ENCODE measurements at regions not wholly inside any gene's neighbourhood (a gene's known extent, or its start where the extent isn't known, plus 50 kb on each side); places are given as distances from the start of the nearest gene placed in this dataset.

DNA sequence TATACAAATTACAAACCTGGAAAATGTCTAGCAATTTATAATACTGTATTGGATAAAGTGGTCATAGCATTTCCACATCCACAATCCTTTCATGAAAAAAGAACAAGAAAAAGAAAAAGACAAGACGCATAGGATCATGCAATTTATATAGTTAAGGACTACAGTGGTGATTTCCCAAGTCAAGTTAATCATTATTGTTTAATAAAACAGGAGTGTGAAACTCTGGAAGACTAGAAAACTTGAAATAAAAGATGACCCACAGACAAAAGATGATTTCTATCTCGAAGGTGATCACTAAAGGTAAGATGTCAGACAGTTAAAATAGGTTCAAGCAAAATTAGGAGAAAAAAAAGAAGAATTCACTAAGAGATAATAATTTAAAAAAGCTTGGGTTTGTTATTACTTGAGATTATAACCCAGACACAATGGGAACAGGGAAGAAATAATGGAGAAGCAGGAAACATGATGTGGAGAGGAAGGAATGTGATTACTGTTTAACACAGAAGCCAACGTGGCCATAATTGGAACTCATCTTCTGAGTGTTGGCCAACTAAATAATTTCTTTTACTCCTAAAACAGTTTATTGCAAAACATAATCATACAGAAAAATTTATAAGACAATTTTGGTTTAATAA, 441.2 kb upstream of the ANO3 start:
- DNase-seq (ENCODE audit: low spot score): no peak

DNA sequence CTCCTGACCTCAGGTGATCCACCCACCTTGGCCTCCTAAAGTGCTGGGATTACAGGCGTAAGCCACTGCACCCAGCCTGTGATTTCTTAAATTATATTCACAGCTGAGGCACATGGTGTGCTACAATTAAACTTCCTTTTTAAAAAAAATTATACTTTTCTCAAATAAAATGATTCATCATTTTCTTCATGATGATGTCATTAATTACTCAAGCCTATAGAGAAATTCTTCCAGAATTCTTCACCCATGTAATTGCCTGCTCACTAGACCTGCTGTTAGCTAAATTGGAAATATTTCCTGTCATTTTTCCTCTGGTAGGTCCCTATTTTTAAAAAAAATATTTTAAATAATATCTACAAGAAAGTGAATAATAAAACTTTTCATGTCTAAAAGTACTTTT, 440.0 kb upstream of the ANO3 start:
- DNase-seq (ENCODE audit: low spot score): no peak

DNA sequence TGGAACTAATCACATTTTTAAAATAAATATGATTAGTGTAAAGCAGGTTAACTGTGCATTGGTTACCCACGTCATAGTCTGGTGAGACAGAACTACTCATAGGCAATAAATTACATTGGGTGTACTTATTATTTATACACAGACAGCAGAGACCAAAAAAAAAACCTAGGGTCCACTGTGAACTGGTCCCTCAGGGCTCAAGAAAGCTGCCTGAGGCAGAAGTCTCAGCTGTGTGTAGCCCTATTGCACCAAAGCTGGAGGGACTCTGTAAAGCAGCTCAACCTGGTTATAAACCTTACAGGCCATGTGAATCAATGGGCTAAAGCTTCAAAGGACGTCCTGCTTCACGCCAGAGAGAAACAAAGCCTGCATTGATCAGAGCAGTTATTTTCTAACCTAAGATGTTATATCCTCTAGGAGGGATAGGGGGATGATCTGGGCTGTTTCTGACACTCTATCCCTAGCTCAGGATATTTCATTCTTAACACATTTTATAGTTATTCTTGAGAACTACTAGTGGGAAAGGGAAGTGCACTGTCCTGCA, 432.2 kb upstream of the ANO3 start:
- no peak for DNase-seq (ENCODE audit: low spot score)

DNA sequence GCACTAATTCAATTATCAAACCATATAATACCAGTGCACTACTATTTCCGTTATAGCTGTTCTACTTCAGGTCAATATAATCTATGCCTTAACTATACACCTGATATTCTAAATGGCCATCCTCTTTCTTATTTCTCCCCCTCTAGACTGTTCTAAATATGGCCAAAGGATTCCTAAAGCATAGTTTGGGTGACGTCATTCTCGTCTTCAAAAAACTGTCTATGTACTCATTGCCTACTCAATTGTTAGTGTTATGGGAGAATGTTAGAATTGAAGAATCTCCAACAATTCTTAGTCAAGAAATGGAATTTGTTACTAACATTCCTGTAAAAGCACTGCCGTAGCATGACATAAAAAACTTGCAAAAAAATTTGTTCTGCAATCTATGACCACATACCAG, 431.1 kb upstream of the ANO3 start:
- DNase-seq (ENCODE audit: low spot score): no peak

DNA sequence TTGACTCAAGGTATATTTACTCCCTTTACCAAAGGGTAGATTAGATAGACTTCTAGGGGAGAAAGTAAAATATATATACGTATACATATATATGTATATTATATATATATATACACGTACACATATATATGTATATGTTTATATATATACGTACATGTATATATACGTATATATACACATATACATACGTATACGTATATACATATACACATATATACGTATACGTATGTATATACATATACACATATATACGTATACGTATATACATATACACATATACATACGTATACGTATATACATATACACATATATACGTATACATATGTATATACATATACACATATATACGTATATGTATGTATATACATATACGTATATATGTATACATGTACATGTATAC, 430.5 kb upstream of the ANO3 start:
- DNase-seq (ENCODE audit: low spot score): no peak

DNA sequence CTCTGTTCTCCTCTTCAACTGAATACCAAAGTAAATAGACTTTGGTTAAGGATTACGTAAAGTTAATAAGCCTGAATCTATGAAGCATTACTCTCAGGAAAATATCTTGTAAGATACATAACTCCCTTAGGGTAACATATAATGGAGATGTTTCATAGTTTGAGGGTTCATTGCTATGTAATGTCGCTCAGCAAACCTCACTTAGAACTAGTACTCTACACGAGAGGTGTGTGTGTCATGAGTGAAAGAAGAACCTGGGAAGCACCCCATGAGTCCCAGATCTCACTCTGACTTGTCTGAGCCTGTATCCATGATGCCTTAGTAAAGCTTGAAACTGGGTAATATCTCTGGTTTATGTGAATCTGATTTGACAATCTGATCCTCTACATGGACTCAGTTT, 429.5 kb upstream of the ANO3 start:
- DNase-seq (ENCODE audit: low spot score): no peak

DNA sequence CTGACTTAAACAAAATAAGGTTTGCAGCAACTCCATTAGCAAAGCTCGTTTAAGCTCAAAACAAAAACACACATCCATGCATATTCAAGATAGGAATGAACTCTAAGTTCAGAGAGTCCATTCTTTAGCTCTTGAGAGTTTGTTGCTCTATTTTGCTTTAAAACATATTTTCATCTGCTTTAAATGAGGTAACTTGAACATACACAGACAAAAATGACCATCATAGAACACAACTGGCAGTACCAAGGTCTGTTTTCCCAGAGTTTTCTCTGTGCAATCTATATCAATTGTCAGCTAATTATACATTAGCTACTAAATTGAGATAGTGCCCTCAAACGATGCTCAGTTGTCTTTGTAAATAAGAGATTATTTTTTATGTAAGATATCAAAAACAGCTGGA, 423.2 kb upstream of the ANO3 start:
- DNase-seq (ENCODE audit: low spot score): no peak

DNA sequence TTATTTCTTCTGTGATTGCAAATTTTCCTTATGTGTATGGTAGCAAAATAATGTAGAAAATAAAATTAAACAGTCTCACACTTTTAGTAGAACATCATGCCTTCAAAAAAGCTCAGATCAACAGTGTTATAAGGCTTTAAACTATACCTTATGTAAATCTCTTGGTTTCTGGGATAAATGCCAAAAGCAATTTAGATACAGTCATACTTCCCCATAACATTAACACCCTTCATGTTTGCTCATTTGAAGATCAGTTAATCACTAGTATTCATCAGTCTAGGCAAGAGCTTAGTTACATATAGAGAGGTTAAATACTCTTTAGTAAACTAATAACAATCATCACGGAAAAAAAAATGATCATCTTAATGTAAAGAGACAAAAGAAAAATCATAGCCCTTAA, 421.8 kb upstream of the ANO3 start:
- no peak for DNase-seq (ENCODE audit: low spot score)

DNA sequence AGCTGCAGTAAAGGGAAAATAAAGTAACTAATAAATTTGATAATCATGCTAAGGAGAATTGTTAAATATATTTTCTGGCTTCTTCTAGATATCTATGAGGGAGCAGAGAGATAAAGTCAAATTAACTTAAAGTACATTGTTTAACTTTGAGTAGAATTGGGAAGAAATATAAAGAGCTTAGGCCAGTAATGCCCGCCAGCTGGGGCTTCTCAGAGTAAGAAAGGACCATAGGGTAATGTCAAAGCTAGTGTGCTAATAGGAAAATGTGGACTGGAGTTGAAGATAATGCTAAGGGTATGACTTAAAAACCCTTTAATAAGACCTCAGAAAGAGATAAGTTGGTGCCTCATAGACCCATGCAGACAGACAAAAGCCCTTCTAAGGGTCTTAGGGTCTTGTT, 411.6 kb upstream of the ANO3 start:
- no peak for DNase-seq (ENCODE audit: low spot score)

DNA sequence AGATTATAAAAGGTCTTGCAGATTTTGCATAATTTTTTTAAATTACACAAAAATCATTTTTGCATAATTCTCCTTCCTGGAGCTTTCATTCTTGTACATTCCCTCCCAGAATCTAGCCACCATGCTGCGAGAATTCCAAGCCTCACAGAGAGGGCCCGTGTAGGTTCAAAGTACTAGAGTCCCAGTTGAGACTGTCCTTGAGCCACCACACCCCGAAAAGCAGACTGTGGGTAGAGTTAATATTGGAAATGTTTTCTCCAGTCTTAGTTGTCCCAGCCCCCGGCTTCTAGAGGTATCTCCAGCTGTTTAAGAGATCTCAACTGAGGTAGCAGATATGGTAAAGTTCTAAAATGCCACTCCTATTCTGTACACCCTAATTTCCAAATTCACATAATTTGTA, 407.3 kb upstream of the ANO3 start:
- DNase-seq (ENCODE audit: low spot score): no peak

DNA sequence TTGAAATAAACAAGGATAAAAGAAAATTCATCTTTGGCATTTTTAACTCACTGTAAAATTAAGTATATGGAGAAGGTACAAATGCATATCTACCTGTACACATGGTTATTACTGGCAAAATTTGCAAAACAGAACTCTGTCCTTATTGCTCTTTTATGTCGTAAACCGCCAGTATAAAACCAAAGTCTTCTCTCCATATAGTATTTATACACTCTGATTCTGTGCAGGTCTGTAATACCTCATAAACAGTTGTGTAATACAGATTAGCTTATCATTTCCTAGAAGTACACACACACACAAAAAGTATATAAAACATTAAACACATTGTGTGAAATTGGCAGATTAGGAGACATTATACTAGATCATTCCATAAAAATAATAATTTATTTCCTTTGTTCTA, 406.6 kb upstream of the ANO3 start:
- no peak for DNase-seq (ENCODE audit: low spot score)

DNA sequence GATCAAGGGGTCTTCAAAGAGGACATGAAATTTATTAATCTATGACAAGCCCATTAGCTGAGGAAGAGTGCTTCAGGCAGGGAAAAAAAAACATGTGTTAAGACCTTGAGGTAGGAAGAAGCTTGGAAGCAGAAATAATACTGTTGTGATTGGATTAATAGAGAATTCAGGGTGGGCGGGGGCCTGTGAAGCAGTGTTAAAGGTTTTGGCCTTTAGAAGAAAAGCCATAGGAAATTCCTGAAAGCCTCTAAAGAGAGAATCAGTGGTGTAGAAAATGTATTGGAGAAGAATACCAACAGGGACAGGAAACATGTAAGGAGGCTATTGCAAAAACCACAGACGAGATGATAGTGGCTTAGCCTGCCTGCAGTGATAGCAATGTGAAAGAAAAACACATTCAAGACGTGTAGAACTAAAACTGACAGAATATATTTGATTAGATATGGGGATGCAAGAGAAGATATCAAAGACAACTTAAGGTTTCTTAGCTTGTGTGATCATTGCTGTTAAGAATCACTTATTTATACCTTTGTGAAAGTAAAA, 404.4 kb upstream of the ANO3 start:
- DNase-seq (ENCODE audit: low spot score): no peak

DNA sequence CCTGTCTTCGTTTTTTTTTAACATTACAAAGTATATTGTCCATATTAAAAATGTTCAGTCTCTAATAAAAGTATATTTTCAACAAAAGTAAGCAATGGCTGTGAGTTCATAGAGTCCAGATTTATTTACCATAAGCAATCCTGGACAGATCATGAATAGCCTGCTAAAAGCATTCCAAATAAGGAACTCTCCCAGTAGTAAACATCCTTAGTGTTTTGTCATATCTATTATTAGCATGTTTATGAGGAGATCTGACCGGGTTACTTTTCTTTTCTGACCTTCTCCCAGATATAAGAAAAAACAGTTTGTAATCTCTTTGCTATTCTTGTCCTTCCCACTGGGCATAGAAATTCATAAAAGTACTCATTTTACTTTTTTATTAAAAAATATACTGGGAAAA, 403.9 kb upstream of the ANO3 start:
- no peak for DNase-seq (ENCODE audit: low spot score)

DNA sequence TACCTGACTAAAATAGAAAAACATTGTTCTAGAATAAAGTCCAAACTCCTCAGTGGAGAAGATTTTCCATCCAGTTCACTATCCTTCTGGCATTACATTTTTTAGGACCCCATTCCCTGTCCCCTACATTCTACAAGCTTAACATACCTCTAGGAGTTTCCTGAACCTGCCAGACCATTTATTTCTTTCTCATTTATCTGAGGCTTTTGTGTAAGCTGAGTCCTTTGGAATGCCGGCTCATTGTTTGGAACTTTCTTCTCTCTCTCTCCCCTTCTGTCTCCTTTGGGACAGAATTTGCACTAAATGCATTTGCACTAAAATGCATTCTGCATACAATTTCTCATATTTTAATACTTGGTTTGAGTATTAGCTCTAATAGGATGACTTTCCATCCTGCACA, 393.0 kb upstream of the ANO3 start:
- no peak for DNase-seq (ENCODE audit: low spot score)

DNA sequence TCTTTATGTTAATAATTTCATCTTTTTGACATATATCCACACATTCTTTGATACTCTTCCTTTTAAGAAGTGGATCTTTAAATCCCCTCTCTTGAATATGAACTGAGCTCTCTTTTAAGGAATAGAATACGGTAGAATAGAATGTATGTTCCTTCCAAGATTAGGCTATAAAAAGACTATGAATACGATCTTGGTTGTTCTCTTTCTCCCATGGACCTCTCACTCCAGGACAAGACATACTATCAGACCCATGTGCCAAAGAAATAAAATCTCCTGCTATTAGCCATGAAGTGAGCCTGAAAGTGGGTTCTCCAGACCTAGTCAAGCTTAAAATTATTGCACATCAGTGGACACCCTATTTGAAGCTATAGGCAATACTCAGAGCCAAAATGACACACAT, 392.2 kb upstream of the ANO3 start:
- no peak for DNase-seq (ENCODE audit: low spot score)

DNA sequence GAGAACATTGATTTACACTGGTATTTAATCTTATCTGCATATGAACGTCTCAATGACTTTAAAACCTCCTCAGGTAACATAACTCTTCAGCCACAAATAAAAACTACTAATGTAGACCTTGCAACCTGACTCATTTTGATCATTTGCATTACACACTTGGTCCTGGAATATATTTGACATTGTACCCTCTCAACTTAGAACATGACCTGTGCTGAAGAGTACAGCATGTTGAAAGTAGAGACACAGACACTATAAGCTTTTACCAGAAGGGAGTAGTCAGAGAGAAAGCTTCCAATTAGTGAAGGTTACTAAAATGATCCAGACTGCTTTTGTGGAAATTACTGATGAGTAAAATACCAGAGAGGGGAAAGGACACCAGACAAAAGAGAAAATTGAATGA, 390.6 kb upstream of the ANO3 start:
- no peak for DNase-seq (ENCODE audit: low spot score)

DNA sequence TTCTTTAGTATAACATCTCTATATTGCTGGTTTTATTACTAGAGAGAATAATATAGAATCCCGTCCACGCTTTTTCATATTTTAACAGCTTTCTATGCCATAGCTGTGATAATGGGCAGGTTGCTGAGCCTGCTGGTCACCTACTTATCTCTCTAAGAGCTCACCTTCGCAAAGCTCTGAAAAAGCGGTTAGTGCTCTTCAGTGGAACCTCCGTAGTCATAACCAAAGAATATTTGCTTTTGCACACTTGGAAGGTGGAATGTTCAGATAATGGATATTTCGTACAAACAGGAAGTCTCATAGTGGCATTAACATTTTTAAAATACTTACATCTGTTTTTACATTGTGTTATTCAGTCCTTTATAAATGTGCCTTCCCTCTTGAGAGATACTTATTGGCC, 388.9 kb upstream of the ANO3 start:
- no peak for DNase-seq (ENCODE audit: low spot score)

DNA sequence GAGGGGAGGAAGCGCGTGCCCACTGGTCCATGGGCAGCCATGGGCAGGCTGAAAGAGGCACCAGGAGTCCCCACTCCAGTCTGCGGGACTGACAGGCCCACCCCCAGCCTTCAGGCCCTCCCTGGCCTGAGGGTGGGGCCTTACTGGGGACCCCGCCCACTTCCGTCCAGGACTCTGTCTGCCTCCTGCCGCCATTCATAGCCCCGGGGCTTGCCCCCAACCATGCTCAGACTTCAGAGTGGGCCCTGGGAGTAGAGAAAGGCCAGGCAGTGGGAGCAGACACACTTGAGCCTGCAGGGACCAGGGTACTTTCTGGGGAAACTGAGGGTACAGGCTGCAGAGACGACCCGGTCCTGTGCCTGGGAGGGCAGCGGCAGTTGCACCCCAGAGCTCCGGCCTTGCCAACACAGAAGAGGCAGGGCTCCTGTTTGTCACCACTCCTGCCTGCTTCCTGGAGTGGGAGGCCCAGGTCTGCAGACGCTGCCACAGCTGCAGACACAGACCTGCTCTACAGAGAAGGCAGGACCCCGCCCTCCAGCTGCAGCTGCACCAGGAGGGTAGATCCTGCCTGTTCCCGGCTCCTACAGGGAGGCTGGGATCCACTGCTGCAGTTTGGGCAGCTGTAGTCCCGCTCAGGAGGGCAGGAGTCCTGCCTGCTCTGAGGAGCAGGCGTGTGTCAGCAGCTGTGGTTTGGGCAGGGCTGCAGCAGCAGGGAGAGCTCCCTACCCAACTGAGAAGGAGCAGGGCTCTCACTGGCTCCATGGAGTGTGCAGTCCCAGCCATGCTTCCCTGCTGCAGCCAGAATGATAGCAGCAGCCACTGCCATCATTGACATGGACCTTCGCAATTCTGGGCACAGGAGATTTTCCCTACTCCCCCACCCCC, 387.9 kb upstream of the ANO3 start:
- DNase-seq (ENCODE audit: low spot score): no peak

DNA sequence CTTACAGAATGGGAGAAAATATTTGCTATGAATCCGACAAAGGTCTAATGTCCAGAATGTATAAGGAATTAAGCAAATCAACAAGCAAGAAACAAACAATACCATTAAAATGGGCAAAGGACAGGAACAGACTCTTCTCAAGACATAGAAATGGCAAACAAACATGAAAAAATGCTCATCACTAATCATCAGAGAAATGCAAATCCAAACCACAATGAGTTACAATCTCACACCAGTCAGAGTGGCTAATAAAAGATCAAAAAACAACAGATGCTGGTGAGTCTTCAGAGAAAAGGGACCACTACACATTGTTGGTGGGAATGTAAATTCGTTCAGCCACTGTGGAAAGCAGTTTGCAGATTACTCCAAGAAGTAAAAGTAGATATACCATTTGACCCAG, 382.0 kb upstream of the ANO3 start:
- DNase-seq (ENCODE audit: low spot score): no peak

DNA sequence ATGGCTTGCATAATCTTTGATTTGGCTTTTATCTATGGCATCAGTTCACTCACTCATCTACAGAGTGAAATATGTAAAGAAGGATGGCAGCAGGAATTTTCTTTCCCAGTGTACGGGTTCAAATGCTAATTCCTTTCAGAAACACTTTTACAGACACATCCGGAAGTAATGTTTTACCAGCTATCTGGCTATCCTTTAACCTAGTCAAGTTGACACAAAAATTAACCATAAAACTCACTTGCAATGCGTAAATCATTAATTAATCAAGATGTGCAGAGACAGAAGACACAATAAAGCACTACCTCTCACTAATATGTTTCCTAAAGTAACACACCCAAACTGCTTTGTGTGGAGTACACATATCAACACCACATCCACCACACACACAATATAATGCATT, 378.9 kb upstream of the ANO3 start:
- no peak for DNase-seq (ENCODE audit: low spot score)

DNA sequence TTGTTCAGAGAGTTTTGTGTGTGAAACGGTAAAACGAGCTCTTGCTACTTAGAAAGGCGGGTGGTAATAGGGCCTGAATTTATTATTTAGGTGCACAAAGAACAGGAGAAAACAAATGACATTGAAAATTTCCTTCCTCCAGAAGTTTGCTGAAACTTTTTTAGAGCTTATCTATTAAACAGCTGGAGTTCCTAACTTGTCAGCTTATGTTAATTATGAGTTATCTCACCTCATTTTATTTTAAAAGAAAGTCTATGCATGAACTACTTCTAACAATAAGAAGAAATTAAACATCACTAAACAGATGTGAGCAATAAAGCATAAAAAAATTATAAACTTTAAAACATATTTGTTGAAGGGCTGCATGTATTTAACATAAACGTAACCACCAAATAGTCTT, 373.9 kb upstream of the ANO3 start:
- no peak for DNase-seq (ENCODE audit: low spot score)

DNA sequence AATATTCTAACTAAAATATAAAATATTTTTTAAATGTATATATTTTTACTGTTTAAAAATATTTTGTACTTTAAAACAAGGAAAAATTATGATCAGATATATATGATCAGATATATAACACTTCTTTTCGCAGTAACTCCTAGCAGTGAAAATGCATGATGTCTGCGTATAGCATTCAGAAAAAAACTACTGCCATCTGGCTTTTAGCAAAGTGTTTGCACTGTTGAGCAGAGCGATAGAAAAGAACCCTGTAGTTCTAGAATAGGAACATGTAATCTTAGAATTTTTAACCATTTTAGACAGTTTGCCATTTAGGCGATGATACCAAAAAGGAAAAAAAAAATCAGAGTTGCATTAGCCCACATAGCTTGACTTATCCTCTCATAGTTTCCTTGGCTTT, 370.4 kb upstream of the ANO3 start:
- DNase-seq (ENCODE audit: low spot score): no peak

DNA sequence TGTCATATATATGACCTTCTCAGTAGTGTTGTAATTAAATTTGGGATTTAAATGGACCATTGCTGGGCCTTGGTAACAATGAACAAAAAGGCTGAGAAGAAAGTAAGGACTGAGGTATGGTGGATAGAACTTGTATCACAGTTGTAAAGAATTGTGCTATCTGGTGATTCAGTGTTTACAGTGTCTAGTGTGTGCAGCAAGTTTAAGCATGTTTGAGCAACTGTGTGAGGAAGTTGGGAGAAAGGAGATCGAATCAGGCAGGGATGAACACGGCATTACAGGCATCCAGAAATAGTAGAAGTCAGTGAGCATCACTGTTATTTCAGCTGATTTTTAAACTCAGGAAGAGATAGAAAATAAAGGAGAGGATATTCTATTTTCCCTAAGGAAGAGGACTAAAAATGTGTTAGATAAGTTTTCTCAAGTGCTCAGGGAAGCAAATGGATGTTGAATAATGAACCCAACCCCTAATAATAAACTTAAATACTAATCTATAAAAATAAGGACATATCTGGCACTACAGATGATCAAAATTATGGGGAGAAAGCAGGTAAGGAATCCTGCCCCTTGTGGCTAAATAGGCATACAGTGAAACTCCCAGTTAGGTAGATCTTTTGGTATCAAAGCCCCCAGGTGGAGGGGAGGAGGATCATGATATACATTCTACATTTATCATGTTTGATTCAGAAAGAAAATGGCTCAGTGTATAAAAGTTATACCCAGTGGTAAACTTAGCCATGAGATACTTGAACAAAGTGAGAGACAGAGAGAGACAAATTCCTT, 361.0 kb upstream of the ANO3 start:
- DNase-seq (ENCODE audit: low spot score): no peak
